ENCODE measurements at regions not wholly inside any gene's neighbourhood (a gene's known extent, or its start where the extent isn't known, plus 50 kb on each side); places are given as distances from the start of the nearest gene placed in this dataset.

GRCh38 chr13:76398425-76398824, 487.8 kb downstream of the KCTD12 start:
- TF ChIP-seq EP300 (IDR thresholded peaks at IDR 0.05) (no peak), POLR2A (IDR thresholded peaks at IDR 0.05) (no peak), POLR2AphosphoS5 (IDR thresholded peaks at IDR 0.05) (no peak)
- TF ChIP-seq, protein P1, sequence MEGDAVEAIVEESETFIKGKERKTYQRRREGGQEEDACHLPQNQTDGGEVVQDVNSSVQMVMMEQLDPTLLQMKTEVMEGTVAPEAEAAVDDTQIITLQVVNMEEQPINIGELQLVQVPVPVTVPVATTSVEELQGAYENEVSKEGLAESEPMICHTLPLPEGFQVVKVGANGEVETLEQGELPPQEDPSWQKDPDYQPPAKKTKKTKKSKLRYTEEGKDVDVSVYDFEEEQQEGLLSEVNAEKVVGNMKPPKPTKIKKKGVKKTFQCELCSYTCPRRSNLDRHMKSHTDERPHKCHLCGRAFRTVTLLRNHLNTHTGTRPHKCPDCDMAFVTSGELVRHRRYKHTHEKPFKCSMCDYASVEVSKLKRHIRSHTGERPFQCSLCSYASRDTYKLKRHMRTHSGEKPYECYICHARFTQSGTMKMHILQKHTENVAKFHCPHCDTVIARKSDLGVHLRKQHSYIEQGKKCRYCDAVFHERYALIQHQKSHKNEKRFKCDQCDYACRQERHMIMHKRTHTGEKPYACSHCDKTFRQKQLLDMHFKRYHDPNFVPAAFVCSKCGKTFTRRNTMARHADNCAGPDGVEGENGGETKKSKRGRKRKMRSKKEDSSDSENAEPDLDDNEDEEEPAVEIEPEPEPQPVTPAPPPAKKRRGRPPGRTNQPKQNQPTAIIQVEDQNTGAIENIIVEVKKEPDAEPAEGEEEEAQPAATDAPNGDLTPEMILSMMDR (IDR thresholded peaks at IDR 0.05) = no peak
- WGBS, 2 donors = 88 to 90% methylated on average over 1 of the region's 1 CpG
- DNase-seq (no peak), ATAC-seq (ENCODE audit: low FRiP score in 2 of 2) (no peak)
- H3K36me3 ChIP-seq = no peaks in the 10 kb centered on the region
- no peaks in the 10 kb centered on the region for H3K4me1 ChIP-seq
- no peaks in the 10 kb centered on the region for H3K9me3 ChIP-seq
- no peak overlapping the region for H3K4me3 ChIP-seq
- no peak overlapping the region for H3K27ac ChIP-seq
- H3K27me3 ChIP-seq = no peaks in the 10 kb centered on the region

- no peaks in the 10 kb centered on the region for H3K27me3 ChIP-seq
- H3K9me3 ChIP-seq = no peaks in the 10 kb centered on the region
- DNase-seq = no peak
- H3K4me3 ChIP-seq = no peak overlapping the region
- no peak for TF ChIP-seq EP300 (IDR thresholded peaks at IDR 0.05)
- TF ChIP-seq, protein P1 (IDR thresholded peaks at IDR 0.05) = no peak
- no peak for TF ChIP-seq POLR2AphosphoS5 (IDR thresholded peaks at IDR 0.05)
- no peak for TF ChIP-seq POLR2A (IDR thresholded peaks at IDR 0.05)
- no peaks in the 10 kb centered on the region for H3K36me3 ChIP-seq
- ATAC-seq (ENCODE audit: low FRiP score in 2 of 2) = no peak
- H3K27ac ChIP-seq = no peak overlapping the region
- WGBS, 2 donors = 84 to 85% methylated on average over 3 of the region's 3 CpGs
- no peaks in the 10 kb centered on the region for H3K4me1 ChIP-seq
These were observed 488.8 kb downstream of the KCTD12 start for GRCh38 chr13:76397413-76397812.

- H3K9me3 ChIP-seq = no peaks in the 10 kb centered on the region
- 61 to 71% methylated on average over 1 of the region's 1 CpG for WGBS, 2 donors
- no peaks in the 10 kb centered on the region for H3K36me3 ChIP-seq
- no peak overlapping the region for H3K27ac ChIP-seq
- TF ChIP-seq POLR2AphosphoS5 (IDR thresholded peaks at IDR 0.05) = no peak
- no peak for TF ChIP-seq EP300 (IDR thresholded peaks at IDR 0.05)
- TF ChIP-seq POLR2A (IDR thresholded peaks at IDR 0.05) = no peak
- TF ChIP-seq, protein P1 (IDR thresholded peaks at IDR 0.05) = no peak
- peaks cover 5 to 23% (median 14%) of the 10 kb centered on the region in 4 donors for H3K4me1 ChIP-seq
- ATAC-seq (ENCODE audit: low FRiP score in 2 of 2) (no peak), DNase-seq (no peak)
- H3K27me3 ChIP-seq = no peaks in the 10 kb centered on the region
- H3K4me3 ChIP-seq = no peak overlapping the region
These were observed 496.9 kb downstream of the KCTD12 start for GRCh38 chr13:76389321-76389720.

DNA sequence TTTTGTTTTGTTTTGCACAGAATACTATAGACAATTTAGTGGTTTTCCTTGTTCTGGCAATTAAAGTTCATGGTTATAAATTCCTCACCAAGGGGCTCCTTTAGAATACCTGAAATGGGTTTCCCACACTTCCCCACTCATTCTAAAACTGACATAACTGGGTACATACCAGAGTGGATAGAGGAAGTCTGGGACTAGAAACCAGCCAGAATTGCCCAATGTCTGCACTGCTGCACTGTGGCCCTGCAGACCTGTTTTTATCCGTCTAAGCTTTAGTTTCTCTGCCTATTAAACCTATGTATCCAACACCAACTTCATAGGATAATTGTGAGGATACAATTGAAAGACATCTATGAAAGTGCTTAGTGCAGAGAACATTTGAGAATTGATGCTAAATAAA, 498.6 kb downstream of the KCTD12 start:
- DNase-seq (peak in 1 of 2 donors; percentile 21), ATAC-seq (ENCODE audit: low FRiP score in 2 of 2) (no peak)
- no peaks in the 10 kb centered on the region for H3K36me3 ChIP-seq
- 34 to 47% methylated on average over 1 of the region's 1 CpG for WGBS, 2 donors
- H3K4me3 ChIP-seq = no peak overlapping the region
- TF ChIP-seq, protein P1 (IDR thresholded peaks at IDR 0.05) = no peak
- TF ChIP-seq POLR2AphosphoS5 (IDR thresholded peaks at IDR 0.05) (no peak), EP300 (IDR thresholded peaks at IDR 0.05) (no peak), POLR2A (IDR thresholded peaks at IDR 0.05) (no peak)
- H3K4me1 ChIP-seq = peaks cover 14 to 35% (median 25%) of the 10 kb centered on the region in 4 donors
- H3K27ac ChIP-seq = no peak overlapping the region
- no peaks in the 10 kb centered on the region for H3K27me3 ChIP-seq
- H3K9me3 ChIP-seq = no peaks in the 10 kb centered on the region

DNA sequence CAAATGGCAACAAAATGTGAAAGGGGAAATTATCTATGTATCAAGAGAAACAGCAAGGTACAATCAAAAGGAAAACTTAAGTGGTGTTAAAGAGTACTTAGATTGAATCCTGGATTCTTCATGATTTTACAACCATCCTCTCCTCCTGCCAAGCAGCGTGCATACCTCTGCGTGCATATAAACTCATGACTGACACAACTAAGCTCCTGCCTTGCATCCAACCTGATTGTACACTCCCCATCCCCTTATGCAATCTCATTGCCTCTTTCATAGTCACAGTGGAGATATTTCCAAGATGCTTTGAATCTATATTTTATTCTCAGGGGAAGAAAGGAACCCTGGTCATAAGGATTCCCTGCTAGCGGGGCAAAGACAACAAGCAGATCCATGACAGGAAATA, 499.9 kb downstream of the KCTD12 start:
- H3K9me3 ChIP-seq = no peaks in the 10 kb centered on the region
- peaks cover 14 to 35% (median 25%) of the 10 kb centered on the region in 4 donors for H3K4me1 ChIP-seq
- no peaks in the 10 kb centered on the region for H3K27me3 ChIP-seq
- no peak for ATAC-seq (ENCODE audit: low FRiP score in 2 of 2)
- 86 to 90% methylated on average over 3 of the region's 3 CpGs for WGBS, 2 donors
- no peak overlapping the region for H3K4me3 ChIP-seq
- DNase-seq = no peak
- H3K36me3 ChIP-seq = no peaks in the 10 kb centered on the region
- no peak for TF ChIP-seq POLR2AphosphoS5 (IDR thresholded peaks at IDR 0.05)
- TF ChIP-seq POLR2A (IDR thresholded peaks at IDR 0.05) = no peak
- TF ChIP-seq, protein P1 (IDR thresholded peaks at IDR 0.05) = no peak
- TF ChIP-seq EP300 (IDR thresholded peaks at IDR 0.05) = no peak
- no peak overlapping the region for H3K27ac ChIP-seq

All from upper lobe of left lung (tissue), 6 donors.